ENCODE measurements at regions not wholly inside any gene's neighbourhood (a gene's known extent, or its start where the extent isn't known, plus 50 kb on each side); places are given as distances from the start of the nearest gene placed in this dataset.
"Not testable (repeated sequence)": the region's sequence is repeated elsewhere in the genome, so short reads cannot be mapped to it uniquely, and the experiment has no call there.

DNA sequence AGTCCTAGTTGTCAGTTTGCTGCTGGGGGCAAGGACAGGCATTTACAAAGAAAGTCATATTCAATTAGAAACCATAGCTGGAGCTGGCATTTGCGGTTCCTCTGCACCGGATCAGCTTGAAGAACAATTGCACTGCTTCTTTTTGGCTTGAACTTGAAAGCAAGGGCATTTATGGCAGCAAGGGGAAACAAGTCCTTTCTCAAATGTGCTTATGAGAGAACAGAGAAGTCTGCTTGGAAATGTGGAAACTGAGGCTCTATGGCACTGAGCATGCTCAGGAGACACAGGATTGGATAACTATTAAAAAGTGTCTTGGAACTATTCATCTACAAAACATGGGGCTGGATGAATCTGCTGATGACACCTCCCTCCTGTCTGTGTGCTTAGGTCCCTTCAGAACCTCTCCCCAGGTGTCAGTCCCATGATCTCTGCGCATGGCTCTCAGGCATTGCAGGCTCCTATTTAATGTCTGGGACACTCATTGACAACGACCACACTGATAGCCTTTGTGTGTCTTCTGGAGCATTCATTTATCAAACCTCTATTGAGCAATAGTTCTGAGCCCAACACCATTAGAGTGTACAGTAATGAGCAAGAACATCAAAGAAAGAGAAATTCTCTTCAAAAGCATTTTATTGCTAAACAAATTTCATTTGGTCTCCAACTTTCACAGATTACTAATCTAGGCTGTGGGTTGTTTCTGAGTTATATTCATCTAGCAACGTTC is 353.6 kb downstream of the ANAPC1 start:
- DNase-seq (ENCODE audit: low read depth in 2 of 2) = not testable (repeated sequence)

DNA sequence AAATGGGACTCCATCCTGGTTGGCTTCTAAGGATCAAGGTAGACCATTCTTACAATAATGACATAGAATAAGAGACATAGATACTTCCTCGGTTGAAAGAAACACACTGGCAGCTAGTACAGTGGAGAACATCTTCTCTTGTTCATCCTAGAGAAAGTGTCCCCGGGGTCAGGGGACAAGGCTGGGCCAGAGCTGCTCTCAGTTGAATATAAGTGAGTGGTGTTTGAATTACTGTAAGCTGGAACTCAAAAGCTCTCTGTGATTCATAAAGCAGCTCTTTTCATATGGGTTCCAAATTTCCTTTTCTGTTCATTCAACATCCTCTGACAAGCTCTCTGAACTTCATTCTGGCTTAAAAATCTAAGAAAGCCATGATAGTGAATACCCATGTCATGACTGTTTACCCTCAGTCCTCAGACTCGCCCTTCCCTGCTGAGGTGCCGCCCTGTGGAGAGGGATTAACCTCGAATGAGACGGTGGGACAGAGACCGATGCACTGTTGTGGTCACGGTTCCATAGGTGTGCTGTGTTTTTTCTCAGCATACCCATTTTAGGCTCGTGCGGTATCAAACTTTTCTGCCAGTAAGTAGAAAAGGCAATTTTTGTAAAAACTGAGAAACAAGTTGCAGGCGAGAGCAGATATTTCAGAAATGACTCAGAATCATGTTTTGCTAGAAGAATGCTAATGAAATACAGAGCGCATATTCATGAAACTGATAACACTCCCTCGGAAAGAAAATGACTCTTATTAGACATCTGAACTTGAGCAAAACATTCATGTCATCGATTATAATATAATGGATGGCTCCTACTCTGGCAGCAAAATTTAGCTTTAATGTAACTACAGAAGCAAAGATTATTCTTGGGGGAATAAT is 351.1 kb downstream of the ANAPC1 start:
- not testable (repeated sequence) for DNase-seq (ENCODE audit: low read depth in 2 of 2)

- not testable (repeated sequence) for DNase-seq (ENCODE audit: low read depth in 2 of 2)
These were observed 350.3 kb downstream of the ANAPC1 start for GRCh38 chr2:111533557-111534247.

DNA sequence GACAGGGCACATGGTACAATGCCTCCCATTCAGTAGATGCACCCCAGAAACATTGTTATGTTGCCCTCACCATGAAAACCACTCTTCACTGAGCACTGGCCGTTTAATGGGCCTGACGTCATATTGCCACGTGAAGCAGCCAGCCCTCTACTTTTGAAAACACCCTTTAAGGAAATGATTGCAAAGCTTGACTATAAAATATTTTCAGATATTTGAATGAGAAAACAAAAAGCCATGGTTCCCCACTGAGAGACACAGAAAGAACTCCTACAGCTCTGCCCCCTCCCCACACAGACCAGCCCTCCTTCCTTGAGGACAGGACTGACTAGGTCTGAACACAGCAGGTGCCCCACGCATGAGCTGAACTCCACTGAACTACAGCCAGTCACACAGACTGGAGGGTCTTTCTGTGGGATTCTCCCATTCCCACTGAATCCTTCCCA is 349.1 kb downstream of the ANAPC1 start:
- DNase-seq (ENCODE audit: low read depth in 2 of 2) = no peak

GRCh38 chr2:111535404-111535803 is 348.6 kb downstream of the ANAPC1 start:
- no peak for DNase-seq (ENCODE audit: low read depth in 2 of 2)

DNA sequence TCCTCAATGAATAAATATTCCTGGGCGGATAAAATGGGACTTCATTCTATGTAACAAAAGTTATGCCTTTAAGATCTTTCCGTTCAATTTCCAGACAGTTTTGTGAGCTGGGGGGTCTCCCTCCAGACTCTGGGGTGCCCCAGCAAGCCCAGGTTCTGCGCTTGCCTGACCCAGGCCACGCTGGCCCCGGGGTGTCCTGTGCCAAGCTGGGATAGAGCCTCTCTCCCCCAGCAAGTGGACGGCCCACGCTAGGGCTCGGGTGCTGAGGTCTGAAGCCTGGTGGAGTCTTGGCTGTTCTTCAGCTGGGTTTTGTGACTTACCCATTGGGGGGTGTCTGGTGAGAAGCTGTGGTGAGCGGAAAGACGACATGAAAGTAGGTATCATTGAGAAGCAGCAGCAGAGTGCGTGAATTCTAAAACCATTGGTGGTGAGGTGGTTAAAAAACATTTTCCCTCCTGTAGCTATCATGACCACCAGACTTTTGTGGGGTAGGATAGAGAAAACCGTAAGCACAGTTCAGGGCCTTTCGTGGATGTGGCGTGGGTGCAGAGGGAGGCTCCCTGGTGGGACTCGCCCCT is 346.8 kb downstream of the ANAPC1 start:
- DNase-seq (ENCODE audit: low read depth in 2 of 2) = no peak

DNA sequence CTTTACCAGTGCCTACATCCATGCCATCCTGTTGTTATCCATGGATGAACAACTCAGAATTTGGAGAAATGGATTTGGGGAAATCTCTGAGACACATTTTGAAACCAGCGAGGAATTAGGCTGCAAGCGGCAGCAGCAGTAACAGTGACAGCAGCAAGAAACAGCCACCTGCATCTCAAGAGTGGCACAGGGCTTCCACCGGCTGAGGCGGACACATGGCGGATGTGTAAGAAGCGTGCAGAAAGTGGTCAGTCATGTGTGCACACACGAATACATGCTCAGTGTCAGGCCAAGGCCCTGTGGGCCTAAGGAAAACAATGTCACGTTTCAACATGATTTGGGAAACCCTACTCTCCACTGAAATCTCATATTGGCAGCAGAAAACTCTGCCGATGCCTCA is 344.0 kb downstream of the ANAPC1 start:
- not testable (repeated sequence) for DNase-seq (ENCODE audit: low read depth in 2 of 2)

DNA sequence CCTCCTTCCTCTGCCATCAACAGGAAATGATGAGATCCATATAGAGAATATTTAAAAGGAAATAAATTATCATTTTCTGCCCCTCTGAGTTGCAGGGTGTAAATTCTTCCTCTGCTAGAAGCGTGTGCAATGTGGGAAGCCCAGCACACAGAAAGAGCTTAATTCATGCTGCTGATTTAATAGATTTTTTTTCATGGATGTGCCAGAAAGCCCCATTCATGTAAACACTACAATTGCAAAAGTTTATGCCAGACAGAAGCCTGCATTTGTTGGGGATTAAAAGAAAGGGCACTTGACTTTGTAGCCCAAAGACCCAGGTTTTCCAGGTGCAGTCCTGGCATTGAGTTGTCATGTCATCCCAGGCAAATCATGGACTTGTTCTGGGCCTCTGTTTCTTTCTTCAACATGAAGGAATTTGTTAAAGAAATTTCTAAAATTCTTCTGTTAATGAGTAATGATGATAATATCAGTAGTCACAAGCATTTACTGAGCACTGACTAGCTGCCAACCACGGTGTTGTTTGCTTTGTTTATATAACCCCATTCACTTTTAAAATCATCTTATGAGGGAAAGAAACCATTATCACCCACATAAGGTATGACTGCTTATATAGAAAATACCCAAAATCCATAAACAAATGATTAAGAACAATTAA is 341.7 kb downstream of the ANAPC1 start:
- DNase-seq (ENCODE audit: low read depth in 2 of 2) = not testable (repeated sequence)

DNA sequence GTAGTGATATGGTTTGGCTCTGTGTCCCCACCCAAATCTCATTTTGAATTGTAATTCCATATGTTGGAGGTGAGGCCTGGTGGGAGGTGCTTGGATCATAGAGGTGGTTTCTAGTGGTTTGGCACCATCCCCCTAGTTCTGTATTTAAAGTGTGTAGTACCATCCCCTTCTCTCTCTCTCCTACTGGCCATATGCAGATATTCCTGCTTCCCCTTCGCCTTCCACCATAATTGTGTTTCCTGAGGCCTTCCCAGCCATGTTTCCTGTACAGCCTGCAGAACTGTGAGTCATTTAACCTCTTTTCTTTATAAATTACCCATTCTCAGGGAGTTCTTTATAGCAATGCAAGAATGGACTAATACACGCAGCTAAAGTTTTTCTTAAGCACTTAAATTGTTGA is 340.0 kb downstream of the ANAPC1 start:
- DNase-seq (ENCODE audit: low read depth in 2 of 2) = not testable (repeated sequence)

GRCh38 chr2:111545723-111546431 is 338.1 kb downstream of the ANAPC1 start:
- DNase-seq (ENCODE audit: low read depth in 2 of 2) = not testable (repeated sequence)

GRCh38 chr2:111546578-111546977 is 337.4 kb downstream of the ANAPC1 start:
- not testable (repeated sequence) for DNase-seq (ENCODE audit: low read depth in 2 of 2)

GRCh38 chr2:111549174-111549573 is 334.8 kb downstream of the ANAPC1 start:
- not testable (repeated sequence) for DNase-seq (ENCODE audit: low read depth in 2 of 2)

- not testable (repeated sequence) for DNase-seq (ENCODE audit: low read depth in 2 of 2)
These were observed 332.6 kb downstream of the ANAPC1 start for GRCh38 chr2:111551428-111551827.

- DNase-seq (ENCODE audit: low read depth in 2 of 2) = not testable (repeated sequence)
These were observed 331.4 kb downstream of the ANAPC1 start for GRCh38 chr2:111552625-111553024.

GRCh38 chr2:111559301-111559700 is 324.7 kb downstream of the ANAPC1 start:
- DNase-seq (ENCODE audit: low read depth in 2 of 2) = not testable (repeated sequence)

DNA sequence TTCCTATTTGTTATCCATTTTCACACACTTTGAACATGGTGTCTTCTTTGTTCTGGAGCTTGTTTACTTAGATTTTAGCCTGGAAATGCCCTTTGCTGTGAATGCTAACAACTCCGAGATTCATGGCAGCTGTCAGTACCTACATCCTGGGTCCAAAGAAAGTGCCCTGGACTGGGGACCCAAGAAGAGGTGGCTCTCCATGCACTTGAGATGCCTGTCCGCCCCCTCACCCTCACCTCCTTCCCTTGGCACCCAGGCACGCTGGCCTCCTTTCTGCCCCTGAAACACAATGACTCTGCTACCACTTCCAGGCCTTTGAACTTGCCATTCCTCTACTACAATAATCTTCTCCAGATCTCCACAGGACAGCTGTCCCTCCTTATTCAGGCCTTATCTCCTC is 324.2 kb downstream of the ANAPC1 start:
- DNase-seq (ENCODE audit: low read depth in 2 of 2) = not testable (repeated sequence)

- not testable (repeated sequence) for DNase-seq (ENCODE audit: low read depth in 2 of 2)
These were observed 317.9 kb downstream of the ANAPC1 start for GRCh38 chr2:111566068-111566467.

GRCh38 chr2:111567233-111567632 is 316.8 kb downstream of the ANAPC1 start:
- DNase-seq (ENCODE audit: low read depth in 2 of 2) = not testable (repeated sequence)

- not testable (repeated sequence) for DNase-seq (ENCODE audit: low read depth in 2 of 2)
These were observed 314.4 kb downstream of the ANAPC1 start for GRCh38 chr2:111569356-111570199.
